HG02938 (cell line): ENCODE measurements at regions not wholly inside any gene's neighbourhood (a gene's known extent, or its start where the extent isn't known, plus 50 kb on each side); places are given as distances from the start of the nearest gene placed in this dataset.

Experiments
- ATAC-seq: cut with Tn5 transposase; IDR thresholded peaks from one replicate; pipeline ENCODE4 v1.9.1; 2021; ENCODE audit warnings: mild to moderate bottlenecking, moderate library complexity; ENCODE audit not compliant: unreplicated experiment

DNA sequence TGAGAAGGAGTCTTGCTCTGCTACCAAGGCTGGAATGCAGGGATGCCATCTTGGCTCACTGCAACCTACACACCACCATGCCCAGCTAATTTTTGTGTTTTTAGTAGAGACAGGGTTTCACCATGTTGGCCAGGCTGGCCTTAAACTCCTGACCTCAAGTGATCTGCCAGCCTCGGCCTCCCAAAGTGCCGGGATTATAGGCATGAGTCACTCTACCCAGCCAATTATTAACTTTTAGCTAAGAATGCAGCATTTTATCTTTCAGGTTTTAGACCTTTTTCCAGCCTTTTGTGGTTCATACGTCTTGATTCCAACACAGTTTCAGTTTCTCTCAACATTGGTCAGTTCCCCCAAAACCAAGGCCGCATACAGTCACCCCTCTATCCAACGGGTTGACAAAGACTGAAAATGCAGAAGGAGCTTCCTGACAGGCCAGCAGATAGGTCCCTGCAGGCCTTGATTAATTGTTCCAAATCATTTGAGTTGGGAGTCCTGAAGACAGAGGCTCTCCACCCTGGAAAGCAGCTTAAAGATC is 262.2 kb upstream of the KLHL29 start:
- no peak for ATAC-seq

GRCh38 chr2:23123686-23124085 is 261.3 kb upstream of the KLHL29 start:
- ATAC-seq, result no peak

DNA sequence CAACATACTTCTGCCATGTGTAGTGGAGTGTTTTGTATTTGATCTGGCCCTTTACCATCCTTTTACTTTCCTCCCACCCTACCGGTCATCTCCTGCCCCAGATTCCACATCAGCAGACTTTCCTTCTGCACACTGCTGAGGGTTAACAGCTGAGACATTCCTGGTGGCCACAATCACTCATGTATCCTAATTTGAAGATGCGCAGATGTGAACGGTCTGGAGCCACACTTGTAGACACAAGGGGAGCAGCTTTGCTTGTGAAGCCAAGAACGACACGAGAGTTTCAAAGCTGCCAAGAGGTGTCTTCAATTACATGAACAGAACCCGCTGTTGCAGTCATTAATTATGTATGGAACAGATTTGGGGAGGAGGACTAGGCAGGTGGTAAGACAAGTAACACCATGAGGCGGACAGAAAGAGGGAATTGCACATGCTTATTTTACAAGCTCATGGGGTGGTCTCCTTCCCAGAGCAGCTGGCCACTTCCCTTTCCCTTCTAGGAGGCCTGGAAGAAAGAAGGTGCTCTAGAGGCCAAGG is 260.7 kb upstream of the KLHL29 start:
- no peak for ATAC-seq

DNA sequence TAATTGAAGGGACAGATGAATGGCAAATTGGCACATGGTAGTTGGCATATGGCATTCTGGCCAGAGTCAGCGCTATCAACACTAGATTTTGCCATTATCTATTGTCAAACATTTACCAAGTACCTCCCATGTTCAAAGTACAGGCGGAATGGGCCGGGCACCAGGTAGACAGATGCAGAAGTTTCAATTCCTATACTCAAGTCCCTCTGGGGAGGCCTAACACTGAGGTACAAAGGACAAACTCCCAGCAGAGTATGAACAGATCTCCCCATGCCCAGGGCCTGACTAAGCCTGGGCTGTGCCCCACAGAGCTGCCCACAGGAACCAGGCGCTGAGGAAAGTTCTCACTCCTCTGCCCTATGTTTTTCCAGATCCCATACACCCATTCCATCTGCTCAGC is 257.5 kb upstream of the KLHL29 start:
- ATAC-seq, result no peak

- ATAC-seq, result no peak
Measured at GRCh38 chr2:23128684-23129292, 256.2 kb upstream of the KLHL29 start.

DNA sequence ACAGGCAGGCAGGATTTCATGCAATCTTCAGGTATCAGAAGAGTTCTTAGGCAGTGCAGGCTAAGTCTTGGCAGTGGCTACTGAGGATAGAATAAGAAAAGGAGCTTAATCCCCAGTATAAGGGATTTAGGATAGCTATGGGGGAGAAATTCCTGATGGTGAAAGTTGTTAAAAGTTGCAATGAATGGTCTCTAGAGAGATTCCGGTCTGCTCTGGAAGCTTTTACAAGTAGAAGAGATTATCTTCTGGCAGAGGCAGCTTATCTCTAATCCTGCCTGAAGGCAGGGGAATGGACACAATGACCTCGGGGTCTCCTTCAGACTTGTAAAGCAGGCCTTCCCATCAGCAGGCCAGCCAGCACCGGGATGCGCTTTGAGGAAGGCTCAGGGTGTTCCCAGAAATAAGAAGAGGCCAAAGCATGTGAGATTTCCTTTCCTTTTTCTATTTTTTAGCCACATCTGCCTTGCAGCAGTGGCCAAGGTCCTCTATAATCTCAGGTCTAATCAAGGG is 253.9 kb upstream of the KLHL29 start:
- no peak for ATAC-seq

- ATAC-seq, result no peak
Measured at GRCh38 chr2:23132000-23132399, 253.0 kb upstream of the KLHL29 start.

DNA sequence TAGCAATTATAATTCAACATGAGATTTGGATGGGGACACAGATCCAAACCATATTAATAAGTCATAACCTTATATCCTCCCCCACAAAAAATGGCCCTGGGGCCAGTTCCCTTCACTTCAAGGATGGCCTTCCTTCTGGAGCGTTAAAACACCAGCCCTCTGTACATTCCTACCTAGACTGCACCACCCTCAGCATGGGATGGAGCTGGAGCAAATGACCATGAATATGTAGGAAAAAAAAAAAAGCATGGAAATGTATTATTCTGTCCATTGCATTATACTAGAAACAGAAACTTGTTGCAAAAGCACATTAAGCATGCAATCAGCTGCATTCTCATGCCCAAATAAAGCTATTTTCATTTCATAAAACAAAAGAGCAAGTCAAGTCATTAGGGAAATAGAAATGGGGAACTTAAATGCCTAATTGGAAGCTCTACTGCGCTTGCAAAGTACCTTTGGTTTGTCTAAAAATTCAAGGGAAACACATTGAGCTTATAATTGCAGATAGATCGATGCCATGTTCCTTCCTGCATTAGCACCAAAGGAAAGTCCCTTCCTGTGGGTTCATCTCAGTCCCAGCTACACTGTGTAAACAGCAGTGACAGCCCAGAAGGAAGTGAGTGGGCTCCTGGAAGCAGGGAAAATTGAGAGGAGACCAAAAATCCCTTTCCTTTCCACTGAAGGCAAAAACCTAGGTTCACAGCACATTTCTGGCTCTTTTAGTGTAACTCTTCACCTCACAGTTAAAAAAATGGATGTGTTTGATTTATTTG is 252.0 kb upstream of the KLHL29 start:
- no peak for ATAC-seq

- no peak for ATAC-seq
Measured at GRCh38 chr2:23134726-23135125, 250.3 kb upstream of the KLHL29 start.

GRCh38 chr2:23135481-23136100 is 249.4 kb upstream of the KLHL29 start:
- no peak for ATAC-seq

GRCh38 chr2:23137166-23137565 is 247.8 kb upstream of the KLHL29 start:
- no peak for ATAC-seq

- ATAC-seq, result no peak
Measured at GRCh38 chr2:23138701-23139100, 246.3 kb upstream of the KLHL29 start.

- ATAC-seq, result no peak
Measured at GRCh38 chr2:23145460-23145859, 239.5 kb upstream of the KLHL29 start.

GRCh38 chr2:23146011-23146410 is 239.0 kb upstream of the KLHL29 start:
- ATAC-seq, result no peak

DNA sequence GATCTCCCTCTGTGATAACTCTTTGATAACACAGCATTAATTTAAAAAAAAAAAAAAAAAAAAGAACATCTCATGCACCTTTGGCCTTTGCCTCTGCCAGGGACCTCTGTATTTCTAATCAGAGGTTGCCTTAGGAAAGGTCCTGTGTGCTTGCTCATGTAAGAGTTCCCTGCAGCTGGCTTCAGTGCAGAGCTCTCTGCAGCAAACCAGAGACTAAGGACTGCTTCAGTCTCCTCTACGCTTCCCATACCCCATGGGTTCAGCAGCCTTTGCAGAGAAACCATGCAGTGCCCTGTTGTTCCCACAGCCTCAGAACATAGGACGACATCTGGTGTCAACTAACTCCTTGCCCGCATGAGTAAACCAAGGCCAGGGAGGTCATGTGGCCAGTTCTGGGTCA is 236.6 kb upstream of the KLHL29 start:
- no peak for ATAC-seq

DNA sequence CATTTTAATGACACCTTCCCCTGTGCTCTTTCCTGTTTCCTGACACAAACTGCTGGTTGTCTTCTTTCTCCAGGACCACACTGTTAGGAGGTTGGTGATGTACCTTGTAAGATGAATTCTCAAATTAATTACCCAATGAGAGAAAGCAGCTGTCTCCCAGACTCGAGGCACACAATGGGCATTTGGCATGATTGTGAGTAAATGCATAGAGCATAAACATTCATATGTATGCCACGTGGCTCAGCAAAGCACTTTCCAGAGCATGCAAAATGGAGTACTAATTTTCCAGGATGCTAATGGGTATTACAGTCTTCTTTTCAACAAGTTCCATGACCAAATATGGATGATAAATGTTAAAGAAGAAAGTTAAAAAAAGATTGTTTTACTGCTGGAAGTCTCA is 235.2 kb upstream of the KLHL29 start:
- ATAC-seq, result no peak

- no peak for ATAC-seq
Measured at GRCh38 chr2:23153484-23153883, 231.5 kb upstream of the KLHL29 start.

DNA sequence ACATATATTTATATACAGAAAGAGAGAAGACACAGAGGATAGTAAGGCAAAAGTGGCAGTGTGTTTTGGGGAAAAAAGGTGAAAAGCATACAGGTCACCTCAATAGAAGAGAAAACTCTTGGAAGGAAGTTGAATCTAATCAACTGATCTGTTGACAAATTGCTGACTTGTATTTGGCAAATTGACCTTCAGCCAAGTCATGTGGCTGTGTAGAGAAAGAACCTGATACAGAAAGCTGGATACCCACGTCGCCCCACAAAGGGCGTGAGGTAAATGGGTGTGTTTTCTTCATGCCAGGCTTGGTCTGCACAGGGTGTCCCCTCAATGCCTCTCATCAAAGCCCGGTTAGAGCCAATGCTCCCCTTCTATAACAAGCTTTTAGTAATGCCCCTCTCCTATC is 230.0 kb upstream of the KLHL29 start:
- ATAC-seq, result no peak

GRCh38 chr2:23157812-23158211 is 227.2 kb upstream of the KLHL29 start:
- ATAC-seq, result no peak

- no peak for ATAC-seq
Measured at GRCh38 chr2:23158306-23158705, 226.7 kb upstream of the KLHL29 start.

DNA sequence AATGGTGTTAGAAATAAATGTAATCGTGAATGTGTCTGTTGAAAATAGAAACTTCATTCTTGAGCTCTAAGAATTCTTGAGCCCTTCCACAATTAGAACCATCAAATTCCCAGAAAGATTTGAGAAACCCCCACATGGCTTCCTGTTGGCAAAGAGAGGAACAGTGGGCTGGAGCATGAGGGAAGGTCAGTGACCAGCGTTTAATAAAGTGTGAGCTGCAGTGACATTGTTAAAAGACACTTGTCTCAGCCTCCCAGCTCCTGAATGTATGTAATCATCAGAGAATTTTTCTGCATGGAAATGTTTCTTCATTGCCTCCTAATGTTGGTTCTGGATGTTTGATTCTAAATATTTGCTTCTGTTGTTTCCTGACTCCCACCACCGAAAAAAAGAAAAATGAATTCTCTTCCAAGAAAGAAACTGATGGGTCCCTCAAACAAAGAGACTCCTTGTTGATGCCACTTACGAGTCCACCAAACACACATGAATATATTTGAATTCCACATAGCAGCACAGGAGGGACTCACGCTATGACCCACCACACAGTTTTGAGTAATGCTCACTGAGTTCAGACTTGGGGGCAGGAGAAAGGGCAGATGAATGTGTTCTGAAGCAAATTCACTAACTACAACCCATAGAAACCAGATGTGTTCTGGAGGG is 225.1 kb upstream of the KLHL29 start:
- ATAC-seq, result no peak
